SK-N-SH treated with all-trans-retinoic acid at 6 μM for 48 hours (cell line): ENCODE measurements at regions not wholly inside any gene's neighbourhood (a gene's known extent, or its start where the extent isn't known, plus 50 kb on each side); places are given as distances from the start of the nearest gene placed in this dataset.

Experiments used
- ATAC-seq: fragments of 200-7000 bp; cut with Tn5 transposase; 3 replicates; pipeline ENCODE4 v1.9.1; 2020; ENCODE audit warnings: mild to moderate bottlenecking, moderate library complexity
- ARNTL ChIP-seq: fragments of 450-650 bp; formaldehyde crosslinking; IDR thresholded peaks from 2 replicates; pipeline ENCODE4 v1.5.0; 2020; ENCODE audit warnings: low read depth, mild to moderate bottlenecking, moderate library complexity, borderline replicate concordance
- BACH2 ChIP-seq: fragments of 250-450 bp; sonication (Bioruptor Pico); IDR thresholded peaks from 2 replicates; pipeline ENCODE4 v1.9.0; 2021; ENCODE audit warnings: mild to moderate bottlenecking, borderline replicate concordance
- CREB5 ChIP-seq: fragments of 250-450 bp; sonication (Bioruptor Pico); IDR thresholded peaks from 2 replicates; pipeline ENCODE4 v1.5.1; 2020; ENCODE audit warnings: low read depth, mild to moderate bottlenecking, moderate library complexity
- CSDC2 ChIP-seq: fragments of 250-450 bp; sonication (Bioruptor Pico); IDR thresholded peaks from 2 replicates; pipeline ENCODE4 v1.5.0; 2020; ENCODE audit warnings: mild to moderate bottlenecking, moderate library complexity
- GLIS3 ChIP-seq: fragments of 250-450 bp; sonication (Bioruptor Pico); IDR thresholded peaks from 2 replicates; pipeline ENCODE4 v1.5.0; 2020; ENCODE audit warnings: mild to moderate bottlenecking, moderate library complexity
- ISL1 ChIP-seq: fragments of 250-450 bp; sonication (Bioruptor Pico); IDR thresholded peaks from 2 replicates; pipeline ENCODE4 v2.1.2; 2022; ENCODE audit warnings: mild to moderate bottlenecking, moderate library complexity
- OSR1 ChIP-seq: fragments of 250-450 bp; sonication (Bioruptor Pico); IDR thresholded peaks from 2 replicates; pipeline ENCODE4 v1.8.0; 2022; ENCODE audit warnings: moderate library complexity, mild to moderate bottlenecking, inconsistent platforms
- PATZ1 ChIP-seq: fragments of 250-450 bp; sonication (Bioruptor Pico); IDR thresholded peaks from 2 replicates; pipeline ENCODE4 v1.8.0; 2020; ENCODE audit warnings: mild to moderate bottlenecking, moderate library complexity, borderline replicate concordance
- PPARA ChIP-seq: fragments of 250-450 bp; sonication (Bioruptor Pico); IDR thresholded peaks from 2 replicates; pipeline ENCODE4 v1.5.0; 2020; ENCODE audit warnings: mild to moderate bottlenecking, borderline replicate concordance
- RARB ChIP-seq: fragments of 250-450 bp; sonication (Bioruptor Pico); IDR thresholded peaks from 2 replicates; pipeline ENCODE4 v1.8.0; 2021; ENCODE audit warnings: mild to moderate bottlenecking, moderate library complexity
- SNAI2 ChIP-seq: fragments of 250-450 bp; sonication (Bioruptor Pico); IDR thresholded peaks from 2 replicates; pipeline ENCODE4 v1.5.0; 2020; ENCODE audit warnings: mild to moderate bottlenecking, moderate library complexity
- TCF4 ChIP-seq: fragments of 250-450 bp; sonication (Bioruptor Pico); IDR thresholded peaks from 2 replicates; pipeline ENCODE4 v1.8.0; 2021; ENCODE audit warnings: mild to moderate bottlenecking, moderate library complexity, borderline replicate concordance
- TOX ChIP-seq: fragments of 250-450 bp; sonication (Bioruptor Pico); IDR thresholded peaks from 2 replicates; pipeline ENCODE4 v1.8.0; 2021; ENCODE audit warnings: mild to moderate bottlenecking, moderate library complexity, borderline replicate concordance
- TSHZ2 ChIP-seq: fragments of 250-450 bp; sonication (Bioruptor Pico); IDR thresholded peaks from 2 replicates; pipeline ENCODE4 v1.5.0; 2020; ENCODE audit warnings: mild to moderate bottlenecking, moderate library complexity
- ZC3H10 ChIP-seq: fragments of 250-450 bp; sonication (Bioruptor Pico); IDR thresholded peaks from 2 replicates; pipeline ENCODE4 v1.5.1; 2021; ENCODE audit warnings: mild to moderate bottlenecking, moderate library complexity
- ZFP3 ChIP-seq: fragments of 250-450 bp; sonication (Bioruptor Pico); IDR thresholded peaks from 2 replicates; pipeline ENCODE4 v1.5.0; 2020; ENCODE audit warnings: mild to moderate bottlenecking, moderate library complexity
- ZFP30 ChIP-seq: fragments of 450-650 bp; formaldehyde crosslinking; IDR thresholded peaks from 2 replicates; pipeline ENCODE4 v1.5.0; 2022; ENCODE audit warnings: mild to moderate bottlenecking, moderate library complexity
- ZNF565 ChIP-seq: fragments of 450-650 bp; formaldehyde crosslinking; conservative IDR thresholded peaks from 2 replicates; pipeline ENCODE4 v1.5.0; 2020; ENCODE audit warnings: low read depth, mild to moderate bottlenecking, moderate library complexity
- ZNF8 ChIP-seq: fragments of 450-650 bp; formaldehyde crosslinking; IDR thresholded peaks from 2 replicates; pipeline ENCODE4 v1.5.0; 2020; ENCODE audit warnings: mild to moderate bottlenecking, moderate library complexity
- TF ChIP-seq, protein P1 (sequence below): fragments of 250-450 bp; sonication (Bioruptor Pico); IDR thresholded peaks from 2 replicates; pipeline ENCODE4 v1.8.0; 2021; ENCODE audit warnings: low read depth, mild to moderate bottlenecking, moderate library complexity, borderline replicate concordance

DNA sequence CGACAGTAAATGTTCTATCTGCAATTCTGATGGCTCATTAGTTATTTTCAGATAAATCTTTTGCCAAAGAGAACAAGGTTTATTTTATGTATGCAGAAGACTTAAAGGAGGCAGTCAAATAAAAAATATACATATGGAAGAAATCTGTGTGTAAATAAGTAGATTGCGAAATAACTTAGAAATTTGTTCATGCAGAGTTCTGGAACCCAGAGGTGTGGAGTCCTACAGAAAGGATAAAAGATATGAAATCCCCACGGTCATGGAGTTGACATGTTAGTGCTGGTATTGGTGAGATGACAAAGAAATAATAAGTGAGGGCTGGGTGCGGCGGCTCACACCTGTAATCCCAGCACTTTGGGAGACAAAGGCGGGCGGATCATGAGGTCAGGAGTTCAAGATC, 111.2 kb upstream of the CFAP20DC start:
- ATAC-seq, result no peak
- no peak for TF ChIP-seq SNAI2 (CRISPR knock-in tag)
- no peak for TF ChIP-seq RARB (CRISPR knock-in tag)
- TF ChIP-seq BACH2 (CRISPR knock-in tag), result no peak
- no peak for TF ChIP-seq ARNTL (CRISPR knock-in tag)
- no peak for TF ChIP-seq ZFP30 (CRISPR knock-in tag)
- no peak for TF ChIP-seq TCF4 (CRISPR knock-in tag)
- no peak for TF ChIP-seq ISL1 (CRISPR knock-in tag)
- no peak for TF ChIP-seq TSHZ2 (CRISPR knock-in tag)
- no peak for TF ChIP-seq CSDC2 (CRISPR knock-in tag)
- no peak for TF ChIP-seq ZNF8 (CRISPR knock-in tag)
- no peak for TF ChIP-seq OSR1 (CRISPR knock-in tag)
- no peak for TF ChIP-seq TOX (CRISPR knock-in tag)
- no peak for TF ChIP-seq PATZ1 (CRISPR knock-in tag)
- no peak for TF ChIP-seq ZNF565 (CRISPR knock-in tag)
- no peak for TF ChIP-seq PPARA (CRISPR knock-in tag)
- TF ChIP-seq ZFP3, result no peak
- no peak for TF ChIP-seq CREB5 (CRISPR knock-in tag)
- TF ChIP-seq, all 23 proteins: peak for 0

DNA sequence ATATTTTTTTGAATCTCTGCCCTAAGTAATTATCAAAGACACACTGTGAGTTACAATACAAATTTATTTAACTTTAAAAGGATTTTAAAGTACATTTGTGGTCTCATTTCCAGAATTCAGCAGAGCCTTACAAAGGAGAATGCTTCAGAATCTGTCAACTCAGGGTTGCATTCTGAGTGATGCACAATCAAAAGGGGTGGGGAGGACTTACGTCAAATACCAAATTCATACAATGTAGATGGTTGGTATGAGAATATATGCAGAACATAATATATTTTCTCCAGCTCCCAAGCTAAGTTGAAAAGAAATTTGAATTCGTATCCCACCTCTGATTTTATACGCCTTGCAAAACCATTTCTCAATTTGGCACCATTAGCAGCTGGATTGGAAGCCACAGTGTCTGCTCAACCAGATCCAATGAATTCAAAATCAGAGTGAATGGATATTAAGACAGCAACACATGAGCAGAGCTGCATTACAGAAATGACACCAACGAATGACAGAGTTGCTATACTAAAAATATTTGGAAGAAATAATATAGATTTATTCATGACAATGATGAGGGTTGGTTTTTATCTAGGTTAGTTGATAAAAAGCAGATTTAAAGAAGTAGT, 110.4 kb upstream of the CFAP20DC start:
- TF ChIP-seq PATZ1 (CRISPR knock-in tag) (no peak), ZNF565 (CRISPR knock-in tag) (no peak), ZFP30 (CRISPR knock-in tag) (no peak), ZC3H10 (no peak), ZFP3 (no peak), BACH2 (CRISPR knock-in tag) (no peak), TCF4 (CRISPR knock-in tag) (no peak), RARB (CRISPR knock-in tag) (no peak), ZNF8 (CRISPR knock-in tag) (no peak), TOX (CRISPR knock-in tag) (no peak), PPARA (CRISPR knock-in tag) (no peak), ARNTL (CRISPR knock-in tag) (no peak), CREB5 (CRISPR knock-in tag) (no peak), GLIS3 (CRISPR knock-in tag) (no peak), TSHZ2 (CRISPR knock-in tag) (no peak), OSR1 (CRISPR knock-in tag) (no peak)
- TF ChIP-seq, protein P1, sequence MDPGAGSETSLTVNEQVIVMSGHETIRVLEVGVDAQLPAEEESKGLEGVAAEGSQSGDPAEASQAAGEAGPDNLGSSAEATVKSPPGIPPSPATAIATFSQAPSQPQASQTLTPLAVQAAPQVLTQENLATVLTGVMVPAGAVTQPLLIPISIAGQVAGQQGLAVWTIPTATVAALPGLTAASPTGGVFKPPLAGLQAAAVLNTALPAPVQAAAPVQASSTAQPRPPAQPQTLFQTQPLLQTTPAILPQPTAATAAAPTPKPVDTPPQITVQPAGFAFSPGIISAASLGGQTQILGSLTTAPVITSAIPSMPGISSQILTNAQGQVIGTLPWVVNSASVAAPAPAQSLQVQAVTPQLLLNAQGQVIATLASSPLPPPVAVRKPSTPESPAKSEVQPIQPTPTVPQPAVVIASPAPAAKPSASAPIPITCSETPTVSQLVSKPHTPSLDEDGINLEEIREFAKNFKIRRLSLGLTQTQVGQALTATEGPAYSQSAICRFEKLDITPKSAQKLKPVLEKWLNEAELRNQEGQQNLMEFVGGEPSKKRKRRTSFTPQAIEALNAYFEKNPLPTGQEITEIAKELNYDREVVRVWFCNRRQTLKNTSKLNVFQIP (CRISPR knock-in tag), result no peak
- ATAC-seq, result no peak
